ENCODE measurements at regions not wholly inside any gene's neighbourhood (a gene's known extent, or its start where the extent isn't known, plus 50 kb on each side); places are given as distances from the start of the nearest gene placed in this dataset.
A peak's percentile ranks its signal among the peaks of the same experiment; 100 is the strongest.

DNA sequence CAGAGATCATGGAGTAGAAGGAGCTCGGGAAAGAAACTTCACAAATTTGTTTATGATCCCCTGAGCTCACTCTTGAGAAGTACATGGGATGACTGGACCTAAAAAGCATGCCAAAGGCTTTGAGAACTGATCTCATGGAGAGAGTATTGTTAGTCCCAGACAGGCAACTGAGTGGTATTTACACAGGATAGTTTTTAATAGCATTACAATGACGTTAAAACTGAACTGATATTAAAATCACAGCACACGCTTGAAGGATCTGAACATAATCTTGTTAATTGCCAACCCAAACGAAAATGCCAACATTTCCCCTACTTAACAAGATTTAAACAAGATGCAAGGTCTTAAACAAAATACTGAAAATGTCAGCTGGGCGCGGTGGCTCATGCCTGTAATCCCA is 113.2 kb upstream of the NLGN1 start:
- Histone ChIP-seq H3K4me3 (no peak overlapping the region), H3K4me1 (ENCODE audit: control insufficient read depth in 5 of 5, insufficient read depth in 5 of 5, low read length in 5 of 5) (no peaks in the 10 kb centered on the region), H3K36me3 (ENCODE audit: control insufficient read depth in 4 of 4, insufficient read depth in 4 of 4, low read length in 4 of 4) (no peaks in the 10 kb centered on the region), H3K27me3 (ENCODE audit: control insufficient read depth in 3 of 3, insufficient read depth in 3 of 3, low read length in 2 of 3) (no peaks in the 10 kb centered on the region), H3K9ac (ENCODE audit: insufficient read depth in 1 of 2, low read length in 2 of 2) (no peak overlapping the region), H3K9me3 (ENCODE audit: control insufficient read depth in 4 of 4, insufficient read depth in 3 of 4, low read length in 3 of 4) (peaks cover 0 to under 1% (median 0%) of the 10 kb centered on the region in 4 donors), H3K27ac (ENCODE audit: low read depth in 1 of 2, low read length in 1 of 2) (no peak overlapping the region)
- 75 to 84% methylated on average over 6 of the region's 6 CpGs for WGBS, 2 donors
- ATAC-seq (ENCODE audit: insufficient read depth, low FRiP score) (no peak), DNase-seq (no peak)
- TF ChIP-seq, protein P1, sequence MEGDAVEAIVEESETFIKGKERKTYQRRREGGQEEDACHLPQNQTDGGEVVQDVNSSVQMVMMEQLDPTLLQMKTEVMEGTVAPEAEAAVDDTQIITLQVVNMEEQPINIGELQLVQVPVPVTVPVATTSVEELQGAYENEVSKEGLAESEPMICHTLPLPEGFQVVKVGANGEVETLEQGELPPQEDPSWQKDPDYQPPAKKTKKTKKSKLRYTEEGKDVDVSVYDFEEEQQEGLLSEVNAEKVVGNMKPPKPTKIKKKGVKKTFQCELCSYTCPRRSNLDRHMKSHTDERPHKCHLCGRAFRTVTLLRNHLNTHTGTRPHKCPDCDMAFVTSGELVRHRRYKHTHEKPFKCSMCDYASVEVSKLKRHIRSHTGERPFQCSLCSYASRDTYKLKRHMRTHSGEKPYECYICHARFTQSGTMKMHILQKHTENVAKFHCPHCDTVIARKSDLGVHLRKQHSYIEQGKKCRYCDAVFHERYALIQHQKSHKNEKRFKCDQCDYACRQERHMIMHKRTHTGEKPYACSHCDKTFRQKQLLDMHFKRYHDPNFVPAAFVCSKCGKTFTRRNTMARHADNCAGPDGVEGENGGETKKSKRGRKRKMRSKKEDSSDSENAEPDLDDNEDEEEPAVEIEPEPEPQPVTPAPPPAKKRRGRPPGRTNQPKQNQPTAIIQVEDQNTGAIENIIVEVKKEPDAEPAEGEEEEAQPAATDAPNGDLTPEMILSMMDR (IDR thresholded peaks at IDR 0.05; ENCODE audit: control extremely low read depth, extremely low read depth) = no peak

DNA sequence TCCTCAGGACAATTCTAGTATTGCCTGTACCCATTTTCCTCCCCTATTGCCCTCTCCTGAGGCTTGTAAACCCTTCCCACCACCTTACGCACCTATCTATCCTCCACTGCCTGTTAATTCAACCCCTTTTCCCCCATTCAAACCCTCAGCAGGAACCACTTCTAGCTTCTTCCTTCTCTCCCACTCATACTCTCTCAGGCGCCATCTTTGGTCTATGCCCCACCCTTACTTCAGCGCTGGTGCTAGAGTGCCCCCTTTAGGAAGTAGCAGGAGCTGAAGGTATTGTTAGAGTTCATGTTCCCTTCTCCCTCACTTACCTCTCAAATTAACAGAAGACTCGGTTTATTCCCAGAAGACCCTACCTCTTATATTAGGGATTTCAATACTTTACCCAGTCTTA is 121.8 kb upstream of the NLGN1 start:
- TF ChIP-seq, protein P1 (IDR thresholded peaks at IDR 0.05; ENCODE audit: control extremely low read depth, extremely low read depth) = no peak
- 86 to 96% methylated on average over 4 of the region's 4 CpGs for WGBS, 2 donors
- Histone ChIP-seq H3K27me3 (ENCODE audit: control insufficient read depth in 3 of 3, insufficient read depth in 3 of 3, low read length in 2 of 3) (no peaks in the 10 kb centered on the region), H3K36me3 (ENCODE audit: control insufficient read depth in 4 of 4, insufficient read depth in 4 of 4, low read length in 4 of 4) (no peaks in the 10 kb centered on the region), H3K9me3 (ENCODE audit: control insufficient read depth in 4 of 4, insufficient read depth in 3 of 4, low read length in 3 of 4) (peaks cover 0 to 5% (median 0%) of the 10 kb centered on the region in 4 donors), H3K27ac (ENCODE audit: low read depth in 1 of 2, low read length in 1 of 2) (no peak overlapping the region), H3K4me1 (ENCODE audit: control insufficient read depth in 5 of 5, insufficient read depth in 5 of 5, low read length in 5 of 5) (no peaks in the 10 kb centered on the region), H3K4me3 (no peak overlapping the region), H3K9ac (ENCODE audit: insufficient read depth in 1 of 2, low read length in 2 of 2) (no peak overlapping the region)
- DNase-seq = no peak
- ATAC-seq (ENCODE audit: insufficient read depth, low FRiP score) = no peak

DNA sequence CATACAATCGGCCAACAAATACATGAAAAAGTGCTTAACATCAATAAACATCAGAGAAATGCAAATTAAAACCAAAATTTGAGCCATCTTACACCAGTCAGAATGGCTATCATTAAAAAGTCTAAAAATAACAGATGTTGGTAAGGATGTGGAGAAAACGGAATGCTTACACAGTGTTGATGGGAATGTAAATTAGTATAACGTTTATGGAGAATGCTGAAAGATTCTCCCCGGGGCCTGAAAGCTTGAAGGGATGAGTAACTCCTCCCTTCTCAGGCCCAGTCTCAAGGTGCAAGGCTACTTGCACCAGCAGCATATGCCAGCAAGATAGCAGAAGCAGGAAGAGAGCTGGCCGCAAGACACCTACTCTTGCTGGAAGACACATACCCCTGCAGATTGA is 123.7 kb upstream of the NLGN1 start:
- Histone ChIP-seq H3K27me3 (ENCODE audit: control insufficient read depth in 3 of 3, insufficient read depth in 3 of 3, low read length in 2 of 3) (no peaks in the 10 kb centered on the region), H3K9ac (ENCODE audit: insufficient read depth in 1 of 2, low read length in 2 of 2) (no peak overlapping the region), H3K36me3 (ENCODE audit: control insufficient read depth in 4 of 4, insufficient read depth in 4 of 4, low read length in 4 of 4) (no peaks in the 10 kb centered on the region), H3K4me3 (no peak overlapping the region), H3K9me3 (ENCODE audit: control insufficient read depth in 4 of 4, insufficient read depth in 3 of 4, low read length in 3 of 4) (peaks cover 0 to 4% (median 0%) of the 10 kb centered on the region in 4 donors), H3K4me1 (ENCODE audit: control insufficient read depth in 5 of 5, insufficient read depth in 5 of 5, low read length in 5 of 5) (no peaks in the 10 kb centered on the region), H3K27ac (ENCODE audit: low read depth in 1 of 2, low read length in 1 of 2) (no peak overlapping the region)
- TF ChIP-seq, protein P1 (IDR thresholded peaks at IDR 0.05; ENCODE audit: control extremely low read depth, extremely low read depth) = no peak
- WGBS, 2 donors = 77 to 84% methylated on average over 5 of the region's 5 CpGs
- ATAC-seq (ENCODE audit: insufficient read depth, low FRiP score) = no peak
- DNase-seq = no peak

DNA sequence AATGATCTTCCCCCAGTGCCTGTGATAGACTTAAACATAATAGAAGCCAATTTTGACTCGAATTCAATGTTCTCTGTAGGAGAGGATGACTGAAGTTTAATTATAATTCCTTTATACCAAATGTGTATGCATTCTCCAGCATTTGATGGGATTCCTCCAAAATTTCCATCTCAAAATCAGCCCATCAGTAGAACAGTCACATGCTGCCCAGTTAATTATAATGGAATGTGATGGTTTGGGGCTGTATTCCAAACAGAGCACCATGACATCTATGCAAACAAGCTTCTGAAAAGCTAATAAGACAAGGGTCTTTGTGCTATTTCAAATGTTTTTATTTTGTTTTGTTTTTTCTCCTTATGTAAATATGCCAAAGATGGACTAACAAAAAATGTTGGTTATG is 127.7 kb upstream of the SPATA16 start:
- 56 to 63% methylated on average over 1 of the region's 1 CpG for WGBS, 2 donors
- TF ChIP-seq, protein P1 (IDR thresholded peaks at IDR 0.05; ENCODE audit: control extremely low read depth, extremely low read depth) = no peak
- peak; percentile 16 to 85 (median 71) for DNase-seq

More for the DNA sequence above, 127.7 kb upstream of the SPATA16 start:
- Histone ChIP-seq H3K9me3 (ENCODE audit: control insufficient read depth in 4 of 4, insufficient read depth in 3 of 4, low read length in 3 of 4) (no peaks in the 10 kb centered on the region), H3K4me3 (no peak overlapping the region), H3K4me1 (ENCODE audit: control insufficient read depth in 5 of 5, insufficient read depth in 5 of 5, low read length in 5 of 5) (peaks cover 0 to 10% (median 0%) of the 10 kb centered on the region in 5 donors), H3K27ac (ENCODE audit: low read depth in 1 of 2, low read length in 1 of 2) (no peak overlapping the region), H3K9ac (ENCODE audit: insufficient read depth in 1 of 2, low read length in 2 of 2) (no peak overlapping the region), H3K27me3 (ENCODE audit: control insufficient read depth in 3 of 3, insufficient read depth in 3 of 3, low read length in 2 of 3) (no peaks in the 10 kb centered on the region), H3K36me3 (ENCODE audit: control insufficient read depth in 4 of 4, insufficient read depth in 4 of 4, low read length in 4 of 4) (no peaks in the 10 kb centered on the region)
- no peak for ATAC-seq (ENCODE audit: insufficient read depth, low FRiP score)
